NB4 (cell line): ENCODE measurements at regions not wholly inside any gene's neighbourhood (a gene's known extent, or its start where the extent isn't known, plus 50 kb on each side); places are given as distances from the start of the nearest gene placed in this dataset.

Source experiments
- CTCF ChIP-seq: IDR thresholded peaks from one replicate; pipeline ENCODE4 v1.5.1; 2012; ENCODE audit warnings: low read depth, low read length
- MAX ChIP-seq: IDR thresholded peaks from 2 replicates; pipeline ENCODE4 v1.6.1; 2011; ENCODE audit warnings: low read depth, low read length
- MYC ChIP-seq: IDR thresholded peaks from 2 replicates; pipeline ENCODE4 v1.6.1; 2011; ENCODE audit warnings: low read depth, low read length
- POLR2A ChIP-seq: IDR thresholded peaks from 2 replicates; pipeline ENCODE4 v1.6.1; 2011; ENCODE audit warnings: mild to moderate bottlenecking; ENCODE audit not compliant: insufficient read length; ENCODE audit errors: extremely low read depth

- TF ChIP-seq CTCF (no peak), MAX (no peak), POLR2A (no peak), MYC (no peak)
Observed at GRCh38 chr2:117342415-117342814, 472.1 kb upstream of the DDX18 start.
